GM12865 (cell line): ENCODE measurements at regions not wholly inside any gene's neighbourhood (a gene's known extent, or its start where the extent isn't known, plus 50 kb on each side); places are given as distances from the start of the nearest gene placed in this dataset.

Experiments
- DNase-seq: peaks from one replicate; pipeline ENCODE4 v3.0.0; 2010; ENCODE audit warnings: low read depth
- H3K4me3 ChIP-seq: 2 replicates; pipeline ENCODE4 v1.5.1; 2011; ENCODE audit warnings: mild to moderate bottlenecking, low read depth, low read length, control low read depth
- TF ChIP-seq, protein P1 (sequence below): IDR thresholded peaks from 2 replicates; pipeline ENCODE4 v1.5.1; 2011; ENCODE audit warnings: low read length, control low read depth, low read depth, inconsistent platforms; ENCODE audit not compliant: insufficient read depth; ENCODE audit errors: missing control alignments

DNA sequence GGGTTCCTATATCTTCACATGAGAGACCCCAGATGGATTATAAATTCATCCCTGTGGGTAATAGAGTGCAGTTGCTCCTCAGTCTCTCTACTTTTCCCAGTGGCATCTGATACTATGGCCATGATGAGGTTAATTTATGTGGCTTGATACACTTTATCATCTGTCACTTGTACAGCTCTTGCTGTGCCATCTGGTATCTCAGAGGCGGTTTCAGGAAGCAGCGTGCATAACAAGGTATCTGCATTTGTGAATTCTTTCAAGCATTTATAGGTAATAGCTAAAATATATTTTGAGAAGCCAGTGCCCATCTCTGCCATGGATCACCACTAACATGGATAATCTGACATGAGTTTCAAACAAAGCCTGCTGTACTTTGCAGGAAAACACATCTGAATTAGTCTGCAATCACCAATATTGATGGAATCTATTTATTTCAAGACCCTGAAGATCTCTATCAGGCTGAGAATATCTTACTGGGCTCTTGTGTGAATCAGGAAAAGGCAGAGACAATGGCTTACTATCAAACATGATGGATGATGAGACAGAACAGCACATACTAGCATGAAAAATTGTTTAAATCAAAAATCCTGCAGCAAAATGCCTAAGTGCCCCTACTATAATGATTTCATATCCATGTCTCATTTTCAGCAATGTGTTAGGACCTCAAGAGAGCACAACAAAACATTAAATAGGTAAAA lies 548.7 kb upstream of the MAP3K7 start:
- TF ChIP-seq, protein P1, sequence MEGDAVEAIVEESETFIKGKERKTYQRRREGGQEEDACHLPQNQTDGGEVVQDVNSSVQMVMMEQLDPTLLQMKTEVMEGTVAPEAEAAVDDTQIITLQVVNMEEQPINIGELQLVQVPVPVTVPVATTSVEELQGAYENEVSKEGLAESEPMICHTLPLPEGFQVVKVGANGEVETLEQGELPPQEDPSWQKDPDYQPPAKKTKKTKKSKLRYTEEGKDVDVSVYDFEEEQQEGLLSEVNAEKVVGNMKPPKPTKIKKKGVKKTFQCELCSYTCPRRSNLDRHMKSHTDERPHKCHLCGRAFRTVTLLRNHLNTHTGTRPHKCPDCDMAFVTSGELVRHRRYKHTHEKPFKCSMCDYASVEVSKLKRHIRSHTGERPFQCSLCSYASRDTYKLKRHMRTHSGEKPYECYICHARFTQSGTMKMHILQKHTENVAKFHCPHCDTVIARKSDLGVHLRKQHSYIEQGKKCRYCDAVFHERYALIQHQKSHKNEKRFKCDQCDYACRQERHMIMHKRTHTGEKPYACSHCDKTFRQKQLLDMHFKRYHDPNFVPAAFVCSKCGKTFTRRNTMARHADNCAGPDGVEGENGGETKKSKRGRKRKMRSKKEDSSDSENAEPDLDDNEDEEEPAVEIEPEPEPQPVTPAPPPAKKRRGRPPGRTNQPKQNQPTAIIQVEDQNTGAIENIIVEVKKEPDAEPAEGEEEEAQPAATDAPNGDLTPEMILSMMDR: no peak
- no peak overlapping the region for H3K4me3 ChIP-seq
- DNase-seq: no peak

DNA sequence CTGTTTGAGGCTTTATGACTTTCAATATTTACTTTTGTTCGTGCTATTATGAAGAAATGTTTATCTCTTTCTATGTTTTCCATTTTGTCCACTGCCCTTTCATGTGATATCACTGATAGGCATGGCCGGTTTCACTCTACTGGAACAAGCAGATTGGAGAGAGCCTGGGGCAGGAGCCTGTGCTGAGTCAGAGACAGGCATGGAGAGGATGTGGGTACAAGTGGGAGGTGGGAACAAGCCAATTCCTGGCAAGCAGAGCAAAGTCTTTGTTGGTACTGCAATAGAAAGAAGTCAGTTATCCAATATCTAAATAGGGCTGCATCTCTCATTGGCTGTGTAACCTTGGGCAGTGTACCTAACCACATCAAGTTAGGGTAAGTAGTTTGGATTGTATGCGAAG lies 545.6 kb upstream of the MAP3K7 start:
- no peak for DNase-seq
- H3K4me3 ChIP-seq: no peak overlapping the region
- TF ChIP-seq, protein P1: no peak

DNA sequence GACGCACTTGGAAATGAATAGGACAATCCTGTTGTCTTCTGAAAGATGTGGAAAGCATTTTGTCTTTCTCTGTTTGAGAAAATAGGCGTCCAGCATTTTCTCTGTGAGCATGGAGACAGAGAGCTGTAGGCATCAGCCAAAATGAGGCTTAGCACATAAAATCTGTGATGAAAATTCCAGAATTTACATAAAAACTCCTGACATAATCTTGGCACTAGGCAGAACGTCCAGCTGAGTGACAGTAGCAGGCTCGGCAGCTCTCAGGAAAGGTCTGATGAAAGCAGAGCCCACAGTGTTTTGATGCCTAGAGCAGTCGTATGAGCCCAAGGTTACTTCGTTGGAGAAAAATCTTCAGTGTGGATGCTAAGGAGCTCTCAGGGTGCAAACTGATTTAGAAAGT lies 543.3 kb upstream of the MAP3K7 start:
- no peak overlapping the region for H3K4me3 ChIP-seq
- TF ChIP-seq, protein P1: no peak
- DNase-seq: no peak

DNA sequence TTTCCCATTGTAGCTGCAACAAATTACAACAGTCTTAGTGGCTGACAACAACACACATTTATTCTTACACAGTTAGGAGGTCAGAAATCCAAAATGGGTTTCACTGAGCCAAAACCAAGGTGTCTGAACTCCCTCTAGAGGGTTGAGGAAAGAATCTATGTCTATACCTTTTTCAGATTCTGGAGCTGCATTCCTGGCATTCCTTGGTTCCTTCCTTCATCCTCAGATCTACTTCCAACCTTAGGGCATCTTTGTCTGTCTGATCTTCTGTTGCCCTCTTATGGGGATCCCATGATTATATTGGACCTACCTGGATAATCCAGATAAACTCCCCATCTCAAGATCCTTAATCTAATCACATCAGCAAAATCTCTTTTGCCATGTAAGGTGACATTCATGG lies 540.9 kb upstream of the MAP3K7 start:
- no peak overlapping the region for H3K4me3 ChIP-seq
- TF ChIP-seq, protein P1: no peak
- no peak for DNase-seq

DNA sequence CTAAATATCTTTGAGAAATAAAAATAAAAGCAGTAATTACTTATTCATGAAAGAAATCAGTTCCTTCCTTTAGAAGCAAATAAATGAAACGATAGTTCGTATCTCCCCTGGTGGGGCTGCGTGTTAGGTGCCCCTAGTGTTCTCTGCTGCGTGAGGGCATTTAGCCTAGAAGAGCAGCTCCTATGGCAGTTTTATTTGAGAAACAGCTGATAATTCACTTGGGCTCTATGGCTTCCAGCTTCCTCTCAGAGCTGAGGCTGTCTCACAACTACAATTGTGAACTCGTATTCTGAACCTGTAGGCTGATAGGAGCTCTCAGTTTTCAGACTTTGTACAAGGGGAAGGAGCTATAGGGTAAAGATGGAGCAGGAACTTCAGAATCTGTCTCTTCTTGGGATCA lies 540.0 kb upstream of the MAP3K7 start:
- TF ChIP-seq, protein P1: no peak
- no peak overlapping the region for H3K4me3 ChIP-seq
- DNase-seq: no peak

DNA sequence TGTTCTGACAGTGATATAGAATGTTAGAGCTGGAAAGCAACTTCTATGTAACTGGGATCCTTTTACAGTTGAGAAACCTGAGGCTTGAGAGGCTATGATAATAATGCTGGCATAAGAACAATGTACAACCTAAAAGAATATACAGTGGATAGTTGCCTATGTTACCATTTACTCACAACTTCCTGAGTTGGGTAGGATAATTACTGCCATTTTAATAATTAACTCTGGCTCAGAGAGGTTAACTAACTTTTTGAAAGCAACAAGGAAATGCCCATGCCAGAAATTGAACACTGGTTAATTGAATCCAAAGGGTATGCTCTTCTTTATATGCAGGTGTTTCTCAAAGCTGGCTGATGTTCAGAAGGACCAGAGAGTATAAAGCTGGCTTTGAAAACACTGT lies 530.7 kb upstream of the MAP3K7 start:
- TF ChIP-seq, protein P1: no peak
- H3K4me3 ChIP-seq: no peak overlapping the region
- DNase-seq: no peak

DNA sequence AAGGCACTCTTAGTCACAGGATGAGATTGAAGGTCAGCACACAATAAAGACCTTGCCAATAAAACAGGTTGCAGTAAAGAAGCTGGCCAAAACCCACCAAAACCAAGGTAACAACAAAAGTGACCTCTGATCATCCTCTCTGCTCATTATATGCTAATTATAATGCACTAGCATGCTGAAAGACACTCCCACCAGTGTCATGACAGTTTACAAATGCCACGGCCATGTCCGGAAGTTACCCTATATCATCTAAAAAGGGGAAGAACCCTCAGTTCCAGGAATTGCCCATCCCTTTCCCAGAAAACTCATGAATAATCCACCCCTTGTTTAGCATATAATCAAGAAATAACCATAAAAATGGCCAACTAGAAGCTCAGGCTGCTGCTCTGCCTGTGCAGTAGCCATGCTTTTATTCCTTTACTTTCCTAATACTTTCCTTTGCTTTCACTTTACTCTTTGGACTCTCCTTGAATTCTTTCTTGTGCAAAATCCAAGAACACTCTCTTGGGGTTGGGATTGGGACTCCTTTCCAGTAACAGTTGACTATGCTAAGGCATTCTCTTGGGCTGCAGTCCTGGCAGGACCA lies 527.3 kb upstream of the MAP3K7 start:
- H3K4me3 ChIP-seq: no peak overlapping the region
- DNase-seq: no peak
- TF ChIP-seq, protein P1: no peak
